K562 (cell line): ENCODE measurements at regions not wholly inside any gene's neighbourhood (a gene's known extent, or its start where the extent isn't known, plus 50 kb on each side); places are given as distances from the start of the nearest gene placed in this dataset.

ENCODE experiments used
- POLR2A ChIP-seq: fragments of 450-650 bp; conservative IDR thresholded peaks from 2 replicates; pipeline ENCODE4 v1.6.1; 2016
- TOE1 ChIP-seq, 2 experiments: fragments of 450-650 bp in 1 of 2; sonication (generic) in 1 of 2; formaldehyde crosslinking in 1 of 2; IDR thresholded peaks; 2 replicates each; pipeline versions ENCODE4 v1.7.1 to v1.8.0; 2016 to 2022; ENCODE audit warnings: borderline replicate concordance in 2 of 2, mild to moderate bottlenecking in 2 of 2, antibody characterized with exemption in 1 of 2, inconsistent platforms in 1 of 2, low read depth in 1 of 2, missing genetic modification reagents in 1 of 2, moderate library complexity in 1 of 2
- ZC3H4 ChIP-seq: sonication (generic); formaldehyde crosslinking; IDR thresholded peaks from 2 replicates; pipeline ENCODE4 v1.9.0; 2021; ENCODE audit warnings: missing genetic modification reagents, borderline replicate concordance
- ZNF23 ChIP-seq: fragments of 250-450 bp; sonication (Bioruptor Pico); IDR thresholded peaks from 2 replicates; pipeline ENCODE4 v1.4.0; 2020; ENCODE audit warnings: mild to moderate bottlenecking
- TF ChIP-seq, protein P1 (sequence below): sonication (generic); formaldehyde crosslinking; IDR thresholded peaks from 2 replicates; pipeline ENCODE4 v1.8.0; 2022; ENCODE audit warnings: mild to moderate bottlenecking, low read depth, missing genetic modification reagents
- TF ChIP-seq, protein P2 (sequence below): fragments of 150-350 bp; IDR thresholded peaks from 2 replicates; pipeline ENCODE4 v1.6.1; 2014; ENCODE audit warnings: low read depth, mild to moderate bottlenecking, low read length, borderline replicate concordance

DNA sequence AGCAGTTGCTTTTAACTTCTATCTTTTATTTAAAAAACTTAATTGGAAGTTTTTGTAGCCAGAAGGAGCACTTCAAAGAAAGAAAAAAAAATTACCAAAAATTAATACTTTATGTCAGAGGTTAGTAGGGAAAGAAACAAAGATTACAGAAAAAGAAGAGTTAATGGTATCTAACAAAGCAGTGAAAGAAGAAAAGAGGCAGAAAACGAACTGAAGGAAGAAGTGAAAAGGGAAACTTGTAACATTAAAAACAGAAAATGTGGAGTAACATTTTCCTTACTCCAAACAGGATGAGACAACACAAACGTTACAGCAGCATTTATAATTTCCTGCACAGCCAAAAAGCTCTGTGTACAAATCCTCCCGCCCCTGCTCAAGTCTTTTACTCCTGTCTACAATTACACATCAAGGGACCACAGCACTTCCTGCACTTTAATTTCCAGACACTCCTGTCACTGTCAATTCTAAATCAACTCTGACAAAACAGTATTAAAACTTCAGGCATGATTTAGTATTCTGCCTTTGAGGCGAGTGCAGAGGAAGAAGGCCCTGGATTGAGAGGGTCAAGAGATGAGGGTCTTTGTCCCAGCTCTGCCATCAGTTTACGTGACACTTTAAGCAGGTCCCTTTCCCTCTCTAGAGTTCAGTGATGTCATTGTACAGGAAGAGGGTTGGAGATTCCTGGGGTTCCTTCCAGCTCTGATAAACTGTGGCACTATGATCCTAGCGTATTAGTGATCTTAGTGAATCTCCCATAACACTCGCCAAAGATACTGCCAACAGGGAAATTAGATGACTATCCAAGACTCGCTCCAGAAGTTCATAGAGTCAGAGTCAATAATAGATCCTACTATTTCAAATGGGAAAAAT, 53.2 kb upstream of the LSM14A start:
- TF ChIP-seq TOE1 (IDR thresholded peaks at IDR 0.05; ENCODE audit: borderline replicate concordance) (no peak), TOE1 (CRISPR knock-in tag; IDR thresholded peaks at IDR 0.05; ENCODE audit: borderline replicate concordance, low read depth) (no peak), POLR2A (no peak), ZNF23 (no peak), ZC3H4 (no peak)
- TF ChIP-seq, protein P1, sequence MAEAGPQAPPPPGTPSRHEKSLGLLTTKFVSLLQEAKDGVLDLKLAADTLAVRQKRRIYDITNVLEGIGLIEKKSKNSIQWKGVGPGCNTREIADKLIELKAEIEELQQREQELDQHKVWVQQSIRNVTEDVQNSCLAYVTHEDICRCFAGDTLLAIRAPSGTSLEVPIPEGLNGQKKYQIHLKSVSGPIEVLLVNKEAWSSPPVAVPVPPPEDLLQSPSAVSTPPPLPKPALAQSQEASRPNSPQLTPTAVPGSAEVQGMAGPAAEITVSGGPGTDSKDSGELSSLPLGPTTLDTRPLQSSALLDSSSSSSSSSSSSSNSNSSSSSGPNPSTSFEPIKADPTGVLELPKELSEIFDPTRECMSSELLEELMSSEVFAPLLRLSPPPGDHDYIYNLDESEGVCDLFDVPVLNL (CRISPR knock-in tag) = no peak
- TF ChIP-seq, protein P2, sequence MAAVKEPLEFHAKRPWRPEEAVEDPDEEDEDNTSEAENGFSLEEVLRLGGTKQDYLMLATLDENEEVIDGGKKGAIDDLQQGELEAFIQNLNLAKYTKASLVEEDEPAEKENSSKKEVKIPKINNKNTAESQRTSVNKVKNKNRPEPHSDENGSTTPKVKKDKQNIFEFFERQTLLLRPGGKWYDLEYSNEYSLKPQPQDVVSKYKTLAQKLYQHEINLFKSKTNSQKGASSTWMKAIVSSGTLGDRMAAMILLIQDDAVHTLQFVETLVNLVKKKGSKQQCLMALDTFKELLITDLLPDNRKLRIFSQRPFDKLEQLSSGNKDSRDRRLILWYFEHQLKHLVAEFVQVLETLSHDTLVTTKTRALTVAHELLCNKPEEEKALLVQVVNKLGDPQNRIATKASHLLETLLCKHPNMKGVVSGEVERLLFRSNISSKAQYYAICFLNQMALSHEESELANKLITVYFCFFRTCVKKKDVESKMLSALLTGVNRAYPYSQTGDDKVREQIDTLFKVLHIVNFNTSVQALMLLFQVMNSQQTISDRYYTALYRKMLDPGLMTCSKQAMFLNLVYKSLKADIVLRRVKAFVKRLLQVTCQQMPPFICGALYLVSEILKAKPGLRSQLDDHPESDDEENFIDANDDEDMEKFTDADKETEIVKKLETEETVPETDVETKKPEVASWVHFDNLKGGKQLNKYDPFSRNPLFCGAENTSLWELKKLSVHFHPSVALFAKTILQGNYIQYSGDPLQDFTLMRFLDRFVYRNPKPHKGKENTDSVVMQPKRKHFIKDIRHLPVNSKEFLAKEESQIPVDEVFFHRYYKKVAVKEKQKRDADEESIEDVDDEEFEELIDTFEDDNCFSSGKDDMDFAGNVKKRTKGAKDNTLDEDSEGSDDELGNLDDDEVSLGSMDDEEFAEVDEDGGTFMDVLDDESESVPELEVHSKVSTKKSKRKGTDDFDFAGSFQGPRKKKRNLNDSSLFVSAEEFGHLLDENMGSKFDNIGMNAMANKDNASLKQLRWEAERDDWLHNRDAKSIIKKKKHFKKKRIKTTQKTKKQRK = no peak
